ENCODE measurements at regions not wholly inside any gene's neighbourhood (a gene's known extent, or its start where the extent isn't known, plus 50 kb on each side); places are given as distances from the start of the nearest gene placed in this dataset.

DNA sequence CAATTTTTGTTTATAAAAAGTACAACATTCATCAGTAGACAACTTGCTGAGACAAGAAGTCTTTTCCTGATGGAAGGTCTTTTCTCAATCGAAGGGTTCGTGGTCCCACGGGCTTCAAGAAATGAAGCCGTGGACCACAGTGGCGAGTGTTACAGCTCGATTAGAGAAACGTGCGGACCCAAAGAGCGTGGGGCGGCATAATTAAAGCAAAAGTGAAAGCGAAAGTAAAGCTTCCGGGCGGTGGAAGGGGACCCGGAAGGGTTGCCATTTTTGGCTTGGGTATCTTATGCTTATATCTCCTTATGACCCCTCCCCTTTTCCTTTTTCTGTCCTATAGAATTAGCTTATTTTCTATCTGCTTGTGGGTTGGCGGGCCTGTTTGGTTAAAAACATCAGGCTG is 2309.4 kb upstream of the ACO1 start:
- H3K9me2 ChIP-seq (ENCODE audit: insufficient read depth) = no peaks in the 10 kb centered on the region
- H3K9ac ChIP-seq (ENCODE audit: low read length) = no peak overlapping the region
- no peaks in the 10 kb centered on the region for H3K27me3 ChIP-seq (ENCODE audit: insufficient read depth, low read length)
- DNase-seq (ENCODE audit: low read depth, low spot score) = no peak
- H3K4me2 ChIP-seq (ENCODE audit: low read length) = no peak overlapping the region
- no TSS peak for BruUV-seq (replicated peaks)
- intact Hi-C loops (cut with micrococcal nuclease) = no loop called here
- H3K27ac ChIP-seq (ENCODE audit: low read depth, low read length) = no peak overlapping the region
- ATAC-seq = no peak
- no peak overlapping the region for H3K4me3 ChIP-seq (replicated peaks in 1 of 2; ENCODE audit: low read depth in 1 of 2, low read length in 2 of 2)
- no peaks in the 10 kb centered on the region for H4K20me1 ChIP-seq (ENCODE audit: insufficient read depth)
- ChIA-PET RAD21 (ENCODE audit: low non-redundant PET in 1 of 2, low total read pairs in 2 of 2, uncharacterized antibody in 2 of 2, unreplicated experiment in 2 of 2) (no interaction called here), CTCF (no interaction called here), POLR2A (no interaction called here)
- H2AFZ ChIP-seq (ENCODE audit: low read depth, low read length, poor library complexity, severe bottlenecking) = no peak overlapping the region
- peaks cover 0 to 6% of the 10 kb centered on the region in 2 experiments; a peak in 1 of 4 replicates for H3K4me1 ChIP-seq (ENCODE audit: control insufficient read depth in 1 of 2, insufficient read depth in 2 of 2, low read length in 2 of 2)
- TF ChIP-seq, protein P1, sequence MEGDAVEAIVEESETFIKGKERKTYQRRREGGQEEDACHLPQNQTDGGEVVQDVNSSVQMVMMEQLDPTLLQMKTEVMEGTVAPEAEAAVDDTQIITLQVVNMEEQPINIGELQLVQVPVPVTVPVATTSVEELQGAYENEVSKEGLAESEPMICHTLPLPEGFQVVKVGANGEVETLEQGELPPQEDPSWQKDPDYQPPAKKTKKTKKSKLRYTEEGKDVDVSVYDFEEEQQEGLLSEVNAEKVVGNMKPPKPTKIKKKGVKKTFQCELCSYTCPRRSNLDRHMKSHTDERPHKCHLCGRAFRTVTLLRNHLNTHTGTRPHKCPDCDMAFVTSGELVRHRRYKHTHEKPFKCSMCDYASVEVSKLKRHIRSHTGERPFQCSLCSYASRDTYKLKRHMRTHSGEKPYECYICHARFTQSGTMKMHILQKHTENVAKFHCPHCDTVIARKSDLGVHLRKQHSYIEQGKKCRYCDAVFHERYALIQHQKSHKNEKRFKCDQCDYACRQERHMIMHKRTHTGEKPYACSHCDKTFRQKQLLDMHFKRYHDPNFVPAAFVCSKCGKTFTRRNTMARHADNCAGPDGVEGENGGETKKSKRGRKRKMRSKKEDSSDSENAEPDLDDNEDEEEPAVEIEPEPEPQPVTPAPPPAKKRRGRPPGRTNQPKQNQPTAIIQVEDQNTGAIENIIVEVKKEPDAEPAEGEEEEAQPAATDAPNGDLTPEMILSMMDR (IDR thresholded peaks at IDR 0.05 in 2 of 3, conservative IDR thresholded peaks at IDR 0.05 in 1 of 3; ENCODE audit: borderline replicate concordance in 1 of 3, insufficient read depth in 1 of 3, low read depth in 2 of 3, low read length in 2 of 3) = no peak
- TF ChIP-seq JUND (IDR thresholded peaks at IDR 0.05) (no peak), ZNF274 (IDR thresholded peaks at IDR 0.05; ENCODE audit: low read depth, low read length) (no peak), POLR2AphosphoS5 (IDR thresholded peaks at IDR 0.05; ENCODE audit: low read depth, low read length) (no peak), RAD21 (IDR thresholded peaks at IDR 0.05; ENCODE audit: low read depth) (no peak), YY1 (IDR thresholded peaks at IDR 0.05; ENCODE audit: extremely low read depth, insufficient replicate concordance, low read depth, low read length) (no peak), ELF1 (IDR thresholded peaks at IDR 0.05; ENCODE audit: borderline replicate concordance, low read depth) (no peak), EZH2phosphoT487 (IDR thresholded peaks at IDR 0.05; ENCODE audit: borderline replicate concordance) (no peak), FOSL1 (IDR thresholded peaks at IDR 0.05; ENCODE audit: low read depth) (no peak), CBX3 (IDR thresholded peaks at IDR 0.05; ENCODE audit: low read depth) (no peak), CEBPB (IDR thresholded peaks at IDR 0.05; ENCODE audit: low read depth) (no peak)
- TF ChIP-seq, protein P2, sequence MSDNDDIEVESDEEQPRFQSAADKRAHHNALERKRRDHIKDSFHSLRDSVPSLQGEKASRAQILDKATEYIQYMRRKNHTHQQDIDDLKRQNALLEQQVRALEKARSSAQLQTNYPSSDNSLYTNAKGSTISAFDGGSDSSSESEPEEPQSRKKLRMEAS (IDR thresholded peaks at IDR 0.05) = no peak
- TF ChIP-seq, protein P3, sequence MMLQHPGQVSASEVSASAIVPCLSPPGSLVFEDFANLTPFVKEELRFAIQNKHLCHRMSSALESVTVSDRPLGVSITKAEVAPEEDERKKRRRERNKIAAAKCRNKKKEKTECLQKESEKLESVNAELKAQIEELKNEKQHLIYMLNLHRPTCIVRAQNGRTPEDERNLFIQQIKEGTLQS (IDR thresholded peaks at IDR 0.05) = no peak
- H3K36me3 ChIP-seq (ENCODE audit: control insufficient read depth in 1 of 2, insufficient read depth in 2 of 2, low read length in 2 of 2) = no peaks in the 10 kb centered on the region
- H3K79me2 ChIP-seq (ENCODE audit: insufficient read depth, low read length) = no peaks in the 10 kb centered on the region
- H3K9me3 ChIP-seq (ENCODE audit: control insufficient read depth in 1 of 2, insufficient read depth in 1 of 2, low read depth in 1 of 2, low read length in 2 of 2) = no peaks in the 10 kb centered on the region
